ENCODE measurements at regions not wholly inside any gene's neighbourhood (a gene's known extent, or its start where the extent isn't known, plus 50 kb on each side); places are given as distances from the start of the nearest gene placed in this dataset.
A peak's percentile ranks its signal among the peaks of the same experiment; 100 is the strongest.

DNA sequence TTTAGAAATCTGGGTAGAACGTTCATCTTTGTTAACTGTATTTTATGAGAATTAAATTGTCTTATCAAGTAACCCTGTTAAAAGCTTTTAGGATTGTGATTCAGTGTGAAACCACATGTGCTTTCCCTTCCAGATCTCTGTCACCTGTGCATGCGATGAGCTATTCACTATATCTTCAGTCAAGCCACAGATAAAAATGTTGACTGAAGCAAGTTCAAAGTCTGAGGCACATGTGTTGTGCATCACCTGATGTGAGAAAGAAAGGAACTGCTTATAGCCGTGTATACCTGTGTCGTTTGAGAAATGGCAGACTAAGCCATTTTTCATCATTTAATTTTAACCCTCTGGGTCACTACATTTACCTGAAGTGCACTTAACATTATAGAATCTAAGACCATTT, 1088.9 kb upstream of the TENM4 start:
- DNase-seq: no peak

DNA sequence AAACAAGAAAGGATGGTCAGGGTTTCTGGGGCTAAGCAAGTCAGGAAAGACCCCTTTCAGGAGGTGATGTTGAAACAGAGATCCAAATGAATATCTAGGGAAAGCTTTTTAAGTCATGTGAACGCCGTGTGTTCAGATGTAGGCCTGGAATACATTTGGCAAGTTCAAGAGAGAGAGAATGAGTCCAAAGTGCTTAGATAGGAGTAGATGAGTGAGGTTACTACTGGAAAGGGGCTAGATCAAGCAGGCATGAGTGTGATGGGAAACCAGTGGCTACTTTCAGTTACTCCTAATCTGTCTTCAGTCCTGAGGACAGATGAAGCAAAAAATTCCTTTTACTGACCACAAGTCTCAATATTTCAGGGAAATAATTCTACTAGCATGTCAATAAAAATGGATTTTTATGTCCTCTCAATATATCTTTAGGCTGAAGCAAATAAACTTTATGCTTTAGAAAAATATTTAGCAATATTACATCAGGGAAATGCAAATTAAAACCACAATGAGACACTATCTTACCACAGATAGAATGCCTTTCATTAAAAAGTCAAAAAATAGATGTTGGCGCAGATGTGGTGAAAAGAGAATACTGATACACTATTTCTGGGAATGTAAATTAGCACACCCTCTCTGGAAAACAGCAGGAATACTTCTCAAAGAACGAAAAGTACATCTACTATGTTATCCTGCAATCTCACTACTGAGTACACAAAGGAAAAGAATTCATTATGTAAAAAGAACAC, 1085.0 kb upstream of the TENM4 start:
- intact Hi-C loops (cut with DNase I): no loop called here
- DNase-seq: no peak

More for the DNA sequence above, 1088.9 kb upstream of the TENM4 start:
- intact Hi-C loops (cut with DNase I): no loop called here

DNA sequence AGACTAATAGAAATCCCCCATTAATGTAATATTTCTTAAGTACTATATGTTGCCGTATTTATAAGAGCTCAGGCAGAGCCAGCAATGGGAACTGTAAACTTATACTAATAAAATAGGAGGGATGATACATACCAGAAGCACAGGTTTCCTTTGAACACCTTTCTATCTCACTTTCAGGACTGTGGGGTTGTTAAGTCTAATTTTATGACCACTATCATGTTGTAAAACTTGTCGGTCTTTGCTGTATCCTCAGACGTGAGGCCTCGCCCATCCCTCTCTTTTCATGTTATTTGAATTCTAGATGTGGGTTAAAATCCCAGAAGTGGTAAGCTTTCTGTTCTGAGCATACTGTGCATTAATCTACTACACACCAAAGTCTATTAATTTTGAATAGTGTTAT, 1083.5 kb upstream of the TENM4 start:
- DNase-seq: no peak
- intact Hi-C loops (cut with DNase I): no loop called here

- intact Hi-C loops (cut with DNase I): no loop called here
- no peak for DNase-seq
Measured at GRCh38 chr11:80523057-80523456, 1082.2 kb upstream of the TENM4 start.

DNA sequence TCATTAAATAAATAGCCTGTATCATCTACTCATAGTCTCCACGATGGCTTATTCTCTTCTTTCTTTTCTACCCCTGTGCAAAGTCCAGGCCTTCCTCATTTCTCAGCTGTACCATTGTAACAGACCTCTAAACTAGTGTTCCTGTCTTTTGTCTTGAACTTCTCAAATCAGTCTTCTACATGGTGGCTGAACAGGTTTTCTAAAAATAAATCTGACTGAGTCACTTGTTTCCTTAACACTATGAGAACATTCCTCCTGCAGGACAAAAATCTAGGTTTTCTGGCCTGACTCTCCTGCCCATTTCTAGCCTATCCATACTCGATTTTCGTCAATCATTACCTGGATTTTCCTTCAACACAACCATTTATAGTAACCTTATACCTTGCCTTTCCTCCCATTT, 1080.8 kb upstream of the TENM4 start:
- intact Hi-C loops (cut with DNase I): no loop called here
- no peak for DNase-seq

- intact Hi-C loops (cut with DNase I): no loop called here
- DNase-seq: no peak
Measured at GRCh38 chr11:80520507-80520887, 1079.7 kb upstream of the TENM4 start.

DNA sequence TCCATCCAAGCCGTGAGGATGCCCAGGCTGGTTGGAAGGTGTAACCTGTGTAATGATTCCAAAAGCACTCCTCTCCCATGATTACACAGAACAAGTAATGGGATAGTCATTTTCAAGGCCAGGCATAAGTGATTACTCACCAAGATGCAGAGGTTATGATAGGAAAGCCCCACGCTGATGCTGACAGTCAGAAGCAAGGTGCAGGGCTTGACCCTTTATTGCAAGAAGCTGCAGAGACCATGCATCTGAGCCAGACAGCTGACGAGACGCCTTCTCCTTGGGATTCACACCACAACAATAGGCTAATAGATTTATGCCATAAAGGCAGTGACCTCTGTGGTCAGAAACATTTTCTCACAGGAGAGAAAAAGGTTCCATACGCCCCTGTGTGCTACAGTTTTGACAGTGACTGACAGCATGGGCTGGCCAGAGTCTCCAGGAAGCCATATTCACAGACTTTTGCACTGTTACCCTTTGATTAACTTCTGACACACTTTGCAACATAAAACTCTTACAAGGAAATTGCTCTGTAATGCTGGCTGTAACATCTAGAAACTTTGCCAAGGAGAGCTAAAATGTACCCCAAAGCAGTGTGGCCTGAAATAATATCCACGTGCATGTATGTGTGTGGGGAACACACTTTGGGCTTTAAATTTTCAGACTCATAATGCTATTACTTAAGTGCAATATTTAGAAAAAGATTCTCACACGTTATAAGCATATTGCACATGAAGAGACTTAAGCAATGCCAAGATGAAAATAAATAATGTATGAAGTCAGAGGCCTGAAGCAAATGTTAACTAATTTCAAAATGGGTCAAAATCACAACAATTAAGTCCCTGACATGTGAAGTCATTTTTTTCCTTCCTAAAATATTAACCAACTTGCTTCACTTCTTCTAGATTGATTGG, 1079.0 kb upstream of the TENM4 start:
- intact Hi-C loops (cut with DNase I): no loop called here
- DNase-seq: no peak

DNA sequence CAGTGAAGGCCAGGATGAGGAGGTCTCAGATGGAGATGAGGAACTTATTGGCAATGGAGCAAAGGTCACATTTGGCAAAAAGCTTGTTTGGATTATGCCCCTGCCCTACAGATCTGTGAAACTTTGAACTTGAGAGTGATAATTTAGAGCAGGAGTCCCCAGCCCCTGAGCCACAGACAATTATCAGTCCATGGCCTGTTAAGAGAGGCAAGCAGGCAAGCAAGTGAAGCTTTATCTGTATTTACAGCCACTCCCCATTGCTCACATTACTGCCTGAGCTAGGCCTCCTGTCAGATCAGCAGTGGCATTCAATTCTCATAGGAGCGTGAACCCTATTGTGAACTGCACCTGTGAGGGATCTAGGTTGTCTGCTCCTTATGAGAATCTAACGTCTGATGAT, 1076.9 kb upstream of the TENM4 start:
- intact Hi-C loops (cut with DNase I): no loop called here
- no peak for DNase-seq

DNA sequence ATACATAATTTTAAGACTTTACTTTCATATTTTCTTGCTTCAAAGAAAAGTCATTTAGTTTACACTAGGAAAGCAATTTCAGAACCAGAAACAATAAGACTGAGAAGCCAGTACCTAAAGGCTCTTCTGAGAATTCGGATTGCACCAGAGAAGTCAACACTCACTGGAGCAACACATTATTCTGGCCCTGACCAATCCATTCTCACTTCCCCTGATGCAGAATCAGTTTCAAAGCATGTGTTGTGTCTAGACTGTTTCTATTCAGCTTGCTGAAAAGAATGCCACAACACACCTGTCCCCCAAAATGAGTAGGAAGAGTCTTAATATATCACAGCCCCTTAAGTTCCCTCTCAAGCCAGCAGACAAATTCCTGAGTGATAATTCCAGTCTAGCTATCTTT, 1074.3 kb upstream of the TENM4 start:
- DNase-seq: no peak
- intact Hi-C loops (cut with DNase I): no loop called here

- intact Hi-C loops (cut with DNase I): no loop called here
- DNase-seq: no peak
Measured at GRCh38 chr11:80512491-80512890, 1071.7 kb upstream of the TENM4 start.

DNA sequence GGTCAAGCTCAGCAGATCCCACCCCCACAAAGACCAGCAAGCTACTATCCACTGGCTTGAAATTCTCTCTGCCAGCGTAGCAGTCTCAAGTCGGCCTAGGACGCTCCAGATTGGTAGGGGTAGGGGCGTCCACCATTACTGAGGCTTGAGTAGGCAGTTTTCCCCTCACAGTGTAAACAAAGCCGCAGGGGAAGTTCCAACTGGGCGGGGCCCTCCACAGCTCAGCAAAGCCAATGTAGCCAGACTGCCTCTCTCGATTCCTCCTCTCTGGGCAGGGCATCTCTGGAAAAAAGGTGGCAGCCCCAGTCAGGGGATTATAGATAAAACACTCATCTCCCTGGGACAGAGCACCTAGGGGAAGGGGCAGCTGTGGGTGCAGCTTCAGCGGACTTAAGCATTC, 1064.9 kb upstream of the TENM4 start:
- DNase-seq: no peak
- intact Hi-C loops (cut with DNase I): no loop called here

GRCh38 chr11:80503990-80504389, 1063.2 kb upstream of the TENM4 start:
- DNase-seq: no peak
- intact Hi-C loops (cut with DNase I): no loop called here

GRCh38 chr11:80502511-80502910, 1061.7 kb upstream of the TENM4 start:
- intact Hi-C loops (cut with DNase I): no loop called here
- DNase-seq: no peak

- no peak for DNase-seq
Measured at GRCh38 chr11:80495116-80495515, 1054.3 kb upstream of the TENM4 start.

DNA sequence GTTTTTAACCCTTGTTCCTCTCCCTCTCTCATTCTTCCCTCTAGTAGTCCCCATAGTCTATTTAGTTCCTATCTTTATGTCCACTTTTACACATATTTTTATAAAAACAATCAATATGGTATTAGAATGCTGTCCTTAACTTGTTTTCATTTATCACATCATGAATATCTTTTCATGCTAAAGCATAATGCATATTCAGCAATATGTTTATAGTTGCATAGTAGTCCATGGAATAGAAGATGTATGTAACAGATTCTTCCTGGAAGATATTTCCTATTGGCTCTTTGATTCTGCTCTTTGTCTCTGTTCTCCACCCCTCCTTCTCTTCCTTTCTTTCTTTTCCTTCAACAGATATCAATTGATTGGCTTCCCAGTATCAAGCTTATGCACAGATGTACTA, 1047.1 kb upstream of the TENM4 start:
- intact Hi-C loops (cut with DNase I): no loop called here
- no peak for DNase-seq

More at GRCh38 chr11:80495116-80495515, 1054.3 kb upstream of the TENM4 start:
- intact Hi-C loops (cut with DNase I): no loop called here

- no peak for DNase-seq
- intact Hi-C loops (cut with DNase I): no loop called here
Measured at GRCh38 chr11:80486678-80487077, 1045.8 kb upstream of the TENM4 start.

- no peak for DNase-seq
- intact Hi-C loops (cut with DNase I): no loop called here
Measured at GRCh38 chr11:80477178-80477577, 1036.3 kb upstream of the TENM4 start.

DNA sequence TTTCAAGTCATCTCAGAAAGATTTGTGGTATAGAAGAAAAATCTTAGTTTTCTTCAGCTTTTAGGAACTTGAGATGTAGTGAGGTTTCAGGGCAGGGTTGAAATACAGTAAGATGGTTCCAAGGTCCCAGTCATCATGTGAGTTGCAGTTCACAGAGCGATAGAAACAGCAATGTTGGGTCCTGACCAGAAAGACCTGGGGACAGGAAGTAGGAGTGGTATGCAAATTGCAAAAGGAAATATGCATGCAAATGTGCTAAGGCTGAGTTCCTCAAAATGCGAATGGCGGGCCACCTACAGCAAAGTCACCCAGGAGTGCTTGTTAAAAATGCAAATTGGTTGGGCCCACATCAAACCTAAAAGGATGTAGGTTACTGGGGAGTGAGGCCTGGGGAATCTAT, 1032.7 kb upstream of the TENM4 start:
- intact Hi-C loops (cut with DNase I): no loop called here
- DNase-seq: no peak

DNA sequence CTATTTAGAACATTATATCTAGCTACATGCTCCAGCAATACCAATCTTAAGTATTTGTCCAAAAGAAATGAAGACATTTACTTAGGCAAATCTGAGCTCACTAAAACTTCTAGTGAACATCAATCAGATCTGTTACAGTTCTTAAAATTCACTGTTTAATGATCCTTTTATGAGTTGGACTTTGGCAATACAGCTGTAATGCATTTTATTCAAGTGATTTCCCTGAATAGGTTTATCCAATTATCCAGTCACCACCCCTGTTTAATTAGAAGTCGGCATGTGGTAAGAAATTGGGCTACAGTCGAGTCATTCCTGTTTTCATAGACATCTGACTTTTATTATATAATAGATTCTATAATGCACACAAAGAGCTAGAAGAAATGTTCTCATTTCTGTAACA, 1029.0 kb upstream of the TENM4 start:
- DNase-seq: no peak
- intact Hi-C loops (cut with DNase I): no loop called here

- DNase-seq: no peak
- intact Hi-C loops (cut with DNase I): no loop called here
Measured at GRCh38 chr11:80466570-80466969, 1025.7 kb upstream of the TENM4 start.

- intact Hi-C loops (cut with DNase I): no loop called here
- peak in 1 of 42 donors; percentile 5 for DNase-seq
Measured at GRCh38 chr11:80462211-80462610, 1021.4 kb upstream of the TENM4 start.

All from head of caudate nucleus (tissue), 42 donors.